GM19023 (cell line): ENCODE measurements at regions not wholly inside any gene's neighbourhood (a gene's known extent, or its start where the extent isn't known, plus 50 kb on each side); places are given as distances from the start of the nearest gene placed in this dataset.
"Not testable (repeated sequence)": the region's sequence is repeated elsewhere in the genome, so short reads cannot be mapped to it uniquely, and the experiment has no call there.

Experiments
- ATAC-seq: cut with Tn5 transposase; IDR thresholded peaks from one replicate; pipeline ENCODE4 v1.9.1; 2021; ENCODE audit warnings: mild to moderate bottlenecking, moderate library complexity; ENCODE audit not compliant: unreplicated experiment

DNA sequence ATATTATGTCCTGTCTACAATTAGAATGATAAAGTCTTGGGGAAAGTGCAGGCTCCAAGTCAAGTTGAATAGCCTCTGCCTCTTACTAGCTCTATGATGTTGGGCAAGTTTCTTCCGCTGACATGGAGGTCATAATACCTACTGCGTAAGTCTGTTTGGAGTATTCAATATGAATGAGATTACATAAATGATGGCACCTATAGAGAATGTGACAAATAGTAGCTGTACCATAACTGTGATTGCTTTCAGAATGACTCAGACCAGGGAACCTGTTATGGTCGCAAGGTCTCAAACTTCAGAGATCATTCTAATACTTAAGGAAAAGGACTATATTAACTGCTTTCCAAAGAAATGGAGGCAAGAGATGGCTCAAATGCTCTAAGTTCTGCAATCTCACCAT lies 94.0 kb upstream of the ABCA1 start:
- ATAC-seq: no peak

DNA sequence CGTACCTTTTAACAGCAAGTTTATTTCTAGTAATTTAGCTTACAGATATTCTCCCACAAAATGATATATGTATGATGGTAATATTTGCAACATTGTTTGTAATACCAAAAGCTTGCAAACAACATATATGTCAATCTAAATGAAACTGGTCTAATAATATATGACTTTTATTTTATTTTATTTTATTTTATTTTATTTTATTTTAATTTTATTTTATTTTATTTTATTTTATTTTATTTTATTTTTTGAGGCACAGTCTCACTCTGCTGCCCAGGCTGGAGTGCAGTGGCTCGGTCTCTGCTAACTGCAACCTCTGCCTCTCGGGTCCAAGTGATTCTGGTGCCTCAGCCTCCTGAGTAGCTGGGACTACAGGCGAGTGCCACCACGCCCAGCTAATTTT lies 94.6 kb upstream of the ABCA1 start:
- not testable (repeated sequence) for ATAC-seq

DNA sequence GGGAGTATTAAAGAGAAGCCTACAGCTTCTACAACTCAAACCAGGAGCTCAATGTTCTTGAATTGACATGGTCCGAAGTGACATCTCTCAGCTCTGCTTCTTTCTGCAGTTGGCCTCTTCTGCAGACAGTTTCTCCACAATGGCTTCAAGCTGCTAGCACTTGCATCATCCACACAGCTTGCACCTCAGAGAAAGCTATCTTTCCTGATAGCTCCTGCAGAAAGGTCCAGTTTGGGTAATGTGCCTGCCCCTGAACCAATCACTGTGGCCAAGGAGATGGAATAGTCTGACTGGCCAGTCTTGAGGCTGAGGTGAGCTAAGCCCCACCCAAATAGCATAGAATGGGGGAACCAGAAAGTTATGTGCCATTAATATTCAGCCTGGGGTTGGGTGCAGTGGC lies 95.8 kb upstream of the ABCA1 start:
- no peak for ATAC-seq

DNA sequence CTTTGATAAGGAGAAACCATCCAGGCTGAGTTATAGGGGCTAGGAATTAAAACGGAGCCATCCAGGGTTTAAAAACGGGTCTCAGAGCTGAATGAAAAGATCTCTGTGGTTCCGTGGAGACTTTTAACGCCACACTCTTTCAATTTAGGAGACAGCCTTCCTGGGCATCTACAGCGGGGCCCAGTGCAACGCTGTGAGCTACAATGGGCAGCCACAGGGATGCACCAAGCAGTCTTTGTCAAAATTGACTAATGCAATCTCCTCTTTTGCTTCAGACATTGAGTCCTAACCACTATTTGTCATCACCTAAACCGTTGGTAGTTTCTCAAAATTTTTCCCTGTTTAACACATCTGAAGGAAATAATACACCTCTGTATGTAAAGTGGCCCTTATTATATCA lies 96.6 kb upstream of the ABCA1 start:
- ATAC-seq: no peak

DNA sequence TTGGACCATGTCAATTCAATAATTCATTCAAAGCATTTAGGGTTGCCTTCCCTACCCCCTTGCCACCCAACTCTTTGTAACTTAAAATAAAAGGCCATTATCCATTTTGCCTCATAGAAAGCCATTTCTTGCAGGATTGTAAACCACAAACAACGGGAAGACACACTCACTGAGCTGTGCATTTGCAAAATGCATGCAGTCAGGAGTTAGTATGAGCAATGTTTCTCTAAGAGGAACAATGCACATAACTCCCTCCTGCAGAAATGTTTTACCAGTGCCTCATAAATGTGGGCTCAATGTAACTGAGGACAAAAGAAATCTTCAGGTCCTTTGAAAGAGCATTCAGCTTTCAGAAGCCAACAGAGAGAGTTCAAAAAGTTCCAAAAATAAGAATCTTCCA lies 98.5 kb upstream of the ABCA1 start:
- no peak for ATAC-seq

DNA sequence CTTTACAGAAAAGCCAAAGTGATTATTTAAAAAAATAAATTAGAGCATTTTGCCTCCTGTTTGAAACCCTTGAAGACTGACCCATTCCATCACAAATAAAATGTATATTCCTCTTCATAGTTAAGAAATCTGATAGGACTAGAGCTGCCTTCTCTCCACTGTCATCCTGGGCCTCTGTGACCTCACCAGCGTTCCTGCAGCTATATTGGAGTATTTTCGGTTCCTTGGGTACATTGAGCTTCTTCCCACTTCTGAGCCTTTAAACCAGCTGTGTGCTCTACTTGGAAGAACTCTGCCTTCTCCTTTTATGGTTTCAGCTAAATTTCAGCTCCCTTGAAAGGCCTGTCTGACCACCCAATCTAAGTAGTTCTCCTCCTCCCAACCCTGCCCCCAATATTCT lies 99.1 kb upstream of the ABCA1 start:
- ATAC-seq: no peak

DNA sequence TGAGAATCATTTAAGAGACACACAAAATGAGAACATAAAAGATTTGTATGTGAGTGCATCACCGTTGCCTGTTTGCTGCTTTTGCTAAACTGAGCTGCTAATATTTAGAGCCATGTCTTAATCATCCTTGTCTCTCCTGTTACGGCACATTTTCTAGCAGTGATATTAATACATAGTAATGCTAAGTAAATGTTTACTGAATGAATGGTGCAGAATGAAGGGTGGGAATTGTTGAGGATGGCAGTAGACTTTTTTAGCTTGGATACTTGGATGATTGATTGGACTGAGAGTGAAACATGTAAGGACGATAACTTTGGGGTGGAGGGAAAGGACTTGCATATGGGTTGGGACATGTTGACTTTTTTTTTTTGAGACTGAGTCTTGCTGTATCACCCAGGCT lies 102.3 kb upstream of the ABCA1 start:
- ATAC-seq: no peak

DNA sequence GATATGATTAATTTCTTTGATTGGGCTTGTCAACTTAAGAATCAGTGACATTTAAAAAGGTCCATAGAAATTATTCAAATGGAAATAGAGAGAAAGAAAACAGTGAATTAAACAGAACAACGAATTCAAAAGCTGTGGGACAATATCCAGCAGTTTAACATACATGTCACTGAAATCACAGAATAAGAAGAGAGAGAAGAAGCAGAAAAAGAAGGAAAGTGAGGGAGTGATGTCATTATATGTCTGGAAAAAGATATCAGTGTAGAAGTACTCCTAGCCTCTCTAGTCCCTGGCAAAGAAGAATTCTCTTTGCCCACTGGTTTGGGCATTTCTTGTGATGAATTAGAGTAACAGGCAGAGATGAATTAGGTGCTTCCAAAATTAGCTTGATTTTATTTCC lies 109.2 kb upstream of the ABCA1 start:
- ATAC-seq: no peak

DNA sequence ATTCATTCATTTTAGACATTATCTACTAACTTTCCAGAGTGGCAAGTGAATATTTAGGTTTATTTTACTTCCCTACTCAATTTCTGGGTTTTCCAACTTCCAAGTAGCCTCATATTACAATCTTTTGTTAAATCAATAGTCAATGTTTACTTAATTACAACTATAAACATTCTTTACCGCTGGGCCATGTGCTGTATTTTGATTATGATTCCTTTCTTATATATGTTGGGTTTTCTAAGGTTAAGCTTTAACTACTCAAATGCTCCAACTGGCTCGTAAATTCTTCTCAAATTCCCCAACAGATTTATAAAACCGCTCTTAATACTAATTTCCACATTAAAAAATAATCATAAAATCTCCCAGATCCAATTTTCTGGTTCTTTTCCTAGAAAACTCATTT lies 110.1 kb upstream of the ABCA1 start:
- ATAC-seq: no peak

DNA sequence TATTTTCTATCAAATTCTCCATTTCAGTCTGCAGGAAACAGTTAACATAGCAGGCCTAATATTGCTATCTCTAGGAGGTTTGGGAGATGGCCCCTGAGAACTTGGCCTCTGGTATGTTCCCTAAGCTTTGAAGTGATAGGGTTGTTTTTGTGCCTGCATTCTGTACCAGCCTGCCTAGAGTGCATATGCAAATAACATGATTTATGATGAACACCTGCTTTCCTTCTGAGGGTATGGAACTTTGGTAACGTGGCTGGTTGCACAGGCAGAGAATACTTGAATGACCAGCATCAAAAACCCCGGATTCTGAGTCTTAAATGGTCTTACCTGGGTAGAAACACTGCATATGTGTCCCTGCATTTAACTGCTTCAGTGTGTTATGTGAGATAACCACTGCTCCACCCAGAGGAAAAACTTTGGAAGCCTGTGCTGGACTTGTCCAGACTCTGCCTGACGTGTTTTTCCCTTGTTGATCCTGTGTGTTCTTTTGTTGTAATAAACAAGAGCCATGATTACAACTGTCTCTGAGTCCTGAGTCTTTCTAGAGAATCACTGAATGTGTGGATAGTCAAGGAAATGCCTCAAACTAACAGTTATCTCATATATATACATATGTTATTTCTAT lies 111.3 kb upstream of the ABCA1 start:
- ATAC-seq: no peak

DNA sequence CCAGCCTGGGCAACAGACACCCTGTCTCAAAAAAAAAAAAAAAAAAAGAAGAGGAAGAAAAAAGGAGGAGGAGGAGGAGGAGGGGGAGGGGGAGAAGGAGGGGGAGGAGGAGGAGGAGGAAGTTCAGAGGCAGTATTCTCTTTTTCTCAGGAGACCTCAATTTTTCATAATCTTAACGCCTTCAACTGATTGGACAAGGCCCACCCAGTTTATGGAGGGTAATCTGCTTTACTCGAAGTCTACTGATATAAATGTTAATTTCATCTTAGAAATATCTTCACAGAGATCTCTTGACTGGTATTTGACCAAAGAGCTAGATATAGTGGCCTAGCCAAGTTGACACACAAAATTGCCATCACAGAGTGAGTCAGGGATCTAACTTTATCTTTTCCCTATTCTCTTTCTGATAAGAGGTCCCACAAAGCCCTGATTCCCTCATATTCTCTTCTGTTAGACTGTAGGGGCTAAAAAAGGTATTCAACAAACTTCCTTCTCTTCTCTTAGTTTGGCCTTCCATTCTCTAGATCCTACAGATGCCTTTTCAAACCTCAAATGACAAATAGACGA lies 115.5 kb upstream of the ABCA1 start:
- ATAC-seq: no peak

DNA sequence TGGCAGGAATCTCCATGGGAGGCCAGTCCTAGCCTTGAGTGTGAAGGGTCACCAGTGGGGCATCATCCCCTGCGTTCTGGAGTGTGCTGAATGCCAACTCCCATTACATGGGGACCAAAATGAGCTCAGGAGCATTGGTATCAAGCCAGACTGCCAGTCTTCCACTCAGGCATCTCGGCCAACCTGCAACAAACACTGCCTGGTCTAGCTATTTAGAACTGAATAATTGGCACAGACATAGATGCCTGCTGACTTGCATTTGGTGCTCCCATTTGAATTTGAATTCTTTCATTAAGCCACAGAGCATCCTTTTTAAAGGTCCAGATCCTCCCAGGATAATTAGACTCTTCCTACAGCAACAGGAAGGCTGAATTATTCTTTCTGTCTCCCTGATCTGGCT lies 116.6 kb upstream of the ABCA1 start:
- ATAC-seq: no peak

DNA sequence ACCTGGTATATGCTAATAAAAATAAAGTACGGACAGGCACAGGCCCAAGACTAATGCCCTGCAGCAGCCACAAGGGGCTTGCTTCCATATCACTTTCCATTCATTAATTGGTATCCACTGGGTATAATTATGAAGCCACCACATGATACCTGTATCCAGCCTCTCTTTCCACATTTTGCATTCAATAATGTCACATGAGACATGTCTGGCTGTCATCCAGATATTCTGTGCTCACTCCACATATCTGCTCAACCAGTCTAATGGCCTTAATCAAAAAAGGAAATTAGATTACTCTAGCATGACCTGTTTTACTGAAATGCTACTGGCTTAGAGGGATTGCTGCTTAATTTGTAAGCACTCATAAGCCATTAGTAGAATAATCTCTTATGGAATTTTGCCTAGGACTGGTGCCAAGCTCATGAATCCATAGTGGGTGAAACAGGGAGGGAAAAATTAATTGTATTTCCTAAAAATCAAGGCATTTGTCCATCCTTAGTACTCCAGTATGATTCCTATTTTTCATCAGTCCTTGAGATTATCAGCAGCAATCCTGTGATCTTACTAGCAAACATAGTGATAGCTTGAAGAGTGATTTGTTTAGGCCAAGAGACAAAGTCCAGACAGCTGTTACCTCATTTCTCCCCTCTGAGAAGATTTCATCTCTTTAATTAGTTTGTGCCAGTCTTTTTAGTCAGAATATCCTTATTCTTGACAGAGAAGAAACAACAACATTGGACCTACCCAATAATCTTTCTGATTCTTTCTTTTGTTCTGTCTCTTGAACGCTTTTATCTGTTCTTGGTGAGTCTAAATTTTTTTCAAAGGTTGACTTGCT lies 119.2 kb upstream of the ABCA1 start:
- ATAC-seq: no peak

DNA sequence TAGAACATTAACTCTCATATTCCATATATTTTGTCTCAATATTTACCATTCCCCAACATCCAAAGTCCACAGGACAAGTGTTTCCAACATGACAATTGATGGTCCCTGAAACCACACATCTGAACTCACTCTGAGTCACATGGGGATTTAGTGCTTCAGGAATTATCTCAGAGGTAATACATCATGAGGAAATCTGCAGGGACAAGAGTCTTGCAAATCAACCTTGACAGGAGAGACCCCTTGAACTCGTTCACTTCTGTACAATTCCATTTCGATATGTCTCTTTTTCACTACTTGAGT lies 119.7 kb upstream of the ABCA1 start:
- no peak for ATAC-seq

DNA sequence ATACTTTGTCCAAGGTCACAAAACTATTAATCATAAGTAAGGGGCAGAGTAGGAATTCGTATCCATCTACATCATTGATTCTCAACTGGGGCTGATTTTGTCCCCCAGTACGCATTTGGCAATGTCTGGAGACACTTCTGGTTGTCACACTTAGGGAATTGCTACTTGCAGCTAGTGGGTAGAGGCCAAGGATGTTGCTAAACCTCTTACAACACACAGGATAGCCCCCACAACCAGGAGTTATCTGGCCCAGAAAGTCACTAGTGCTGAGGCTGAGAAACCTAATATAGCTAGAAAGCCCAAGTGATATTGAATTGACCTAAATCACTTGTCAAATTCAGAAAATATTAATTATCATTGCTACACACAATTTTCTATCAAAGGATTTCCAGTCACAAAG lies 120.4 kb upstream of the ABCA1 start:
- ATAC-seq: no peak

DNA sequence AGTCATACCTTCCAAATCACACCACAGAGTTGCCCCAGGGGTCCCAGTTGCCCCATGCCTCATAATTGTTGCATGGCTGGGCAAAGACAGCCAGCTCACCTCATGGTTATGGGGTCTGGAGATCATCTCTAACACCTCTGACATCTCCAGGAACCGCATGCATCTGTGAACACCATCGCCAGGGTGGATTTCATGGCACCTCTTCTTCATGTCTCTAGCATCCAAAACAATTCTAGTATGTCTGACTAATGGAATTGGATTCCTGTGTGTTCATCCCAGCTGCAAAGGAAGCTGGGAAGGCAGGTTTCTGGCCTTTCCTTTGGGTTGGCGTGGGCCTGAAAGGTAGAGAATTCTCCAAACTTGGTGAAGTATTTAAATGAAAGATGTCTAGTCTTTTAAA lies 122.3 kb upstream of the ABCA1 start:
- ATAC-seq: no peak

DNA sequence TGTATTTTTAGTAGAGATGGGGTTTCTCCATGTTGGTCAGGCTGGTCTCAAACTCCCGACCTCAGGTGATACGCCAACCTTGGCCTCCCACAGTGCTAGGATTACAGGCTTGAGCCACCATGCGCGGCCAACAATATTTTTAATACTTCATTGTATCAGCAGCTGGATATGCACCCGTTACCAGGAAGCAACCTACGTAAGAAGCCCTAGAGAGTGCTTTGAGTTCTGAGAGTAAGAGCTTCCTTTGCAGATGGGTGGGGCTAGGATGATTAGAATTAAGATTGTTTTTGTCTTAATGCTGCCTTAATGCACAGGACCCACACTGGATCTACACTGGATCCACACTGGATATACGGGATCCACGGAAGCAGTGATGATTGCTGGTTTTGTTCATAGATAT lies 123.9 kb upstream of the ABCA1 start:
- no peak for ATAC-seq

DNA sequence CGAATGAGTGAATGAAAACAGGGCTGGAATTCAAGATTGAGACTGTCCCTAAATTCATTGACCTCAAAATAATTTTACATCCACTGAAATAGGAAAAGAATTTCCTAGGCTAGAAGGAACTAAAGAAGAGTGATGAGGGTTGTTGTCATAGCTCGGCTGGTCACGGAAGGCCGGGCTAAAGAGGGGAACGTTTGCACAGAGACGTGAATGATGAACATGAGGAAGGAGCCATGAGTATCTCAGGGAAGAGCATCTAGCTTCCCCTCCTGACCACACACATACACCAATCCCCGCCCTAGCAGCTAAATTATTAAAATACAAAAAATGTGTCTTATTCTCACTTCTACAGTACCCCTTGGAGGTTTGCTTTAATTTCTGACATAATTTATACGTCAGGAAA lies 124.4 kb upstream of the ABCA1 start:
- ATAC-seq: no peak

DNA sequence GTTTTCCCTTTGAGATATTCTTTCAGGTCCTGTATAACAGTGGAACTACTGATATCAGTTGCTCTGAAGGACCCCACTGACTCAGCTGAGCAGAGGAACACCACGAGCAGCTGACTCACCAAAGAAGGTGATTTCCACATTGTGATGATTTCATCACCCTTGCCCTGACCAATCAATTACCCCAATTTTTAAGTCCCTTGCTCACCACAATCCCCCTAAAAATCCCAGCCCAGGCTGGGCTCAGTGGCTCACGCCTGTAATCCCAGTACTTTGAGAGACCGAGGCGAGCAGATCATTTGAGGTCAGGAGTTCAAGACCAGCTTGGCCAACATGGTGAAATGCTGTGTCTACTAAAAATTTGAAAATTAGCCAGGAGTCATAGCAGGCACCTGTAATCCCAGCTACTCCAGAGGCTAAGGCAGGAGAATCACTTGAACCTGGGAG lies 125.3 kb upstream of the ABCA1 start:
- ATAC-seq: peak; percentile 87

DNA sequence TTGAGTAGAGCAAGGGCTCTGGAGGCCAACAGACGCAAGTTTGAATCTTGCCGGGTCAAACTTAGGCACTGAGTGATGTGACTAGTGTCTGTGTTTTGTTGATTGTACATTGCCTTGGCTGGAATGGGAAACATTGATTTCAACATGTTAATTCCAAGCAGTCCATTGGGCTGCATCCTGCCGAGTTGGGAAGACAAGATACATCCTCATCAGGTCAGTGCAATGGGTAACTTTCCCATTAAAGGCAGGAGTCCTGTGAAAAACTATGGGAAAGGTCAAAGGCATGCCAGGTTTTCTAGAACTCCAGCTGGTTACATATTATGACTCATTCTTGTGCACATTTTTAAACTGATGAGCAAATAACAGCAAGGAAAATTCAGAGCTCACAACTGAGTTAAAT lies 126.5 kb upstream of the ABCA1 start:
- no peak for ATAC-seq

DNA sequence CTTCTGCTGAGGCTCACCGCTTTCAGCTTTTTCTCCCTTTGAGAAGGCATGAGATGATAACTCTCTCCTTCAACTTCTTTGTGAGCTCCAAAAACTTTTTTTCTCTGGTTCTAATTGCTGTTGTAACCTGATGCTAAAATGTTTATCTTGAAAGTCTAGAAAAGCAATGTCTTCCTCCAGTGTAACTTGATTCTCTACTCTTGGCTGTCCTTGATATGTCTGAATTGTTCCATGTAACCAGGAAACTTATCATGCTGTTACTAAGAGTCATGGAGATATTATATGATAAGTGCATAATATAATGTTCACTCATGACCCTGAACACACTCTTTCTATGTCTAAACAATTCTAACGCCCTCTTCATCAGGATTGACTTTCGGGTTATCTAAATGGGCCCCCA lies 128.0 kb upstream of the ABCA1 start:
- no peak for ATAC-seq

DNA sequence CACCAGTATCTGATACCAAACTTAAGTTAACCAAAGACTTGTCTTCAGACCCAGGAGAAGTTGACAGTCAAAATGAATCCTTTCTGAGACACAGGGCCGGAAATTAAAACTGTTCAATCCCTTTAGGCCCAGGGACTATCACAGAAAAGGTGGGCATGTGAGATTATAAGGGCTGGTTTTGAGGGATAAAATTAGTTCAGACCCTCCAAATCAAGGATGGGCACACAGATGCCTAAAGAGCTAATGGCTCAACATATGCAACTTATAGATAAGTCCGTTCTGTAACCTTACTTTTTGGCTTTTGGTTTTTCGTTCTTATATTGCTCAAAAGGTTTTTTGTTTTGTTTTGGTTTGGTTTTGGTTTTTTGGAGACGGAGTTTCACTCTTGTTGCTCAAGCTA lies 129.6 kb upstream of the ABCA1 start:
- ATAC-seq: no peak

DNA sequence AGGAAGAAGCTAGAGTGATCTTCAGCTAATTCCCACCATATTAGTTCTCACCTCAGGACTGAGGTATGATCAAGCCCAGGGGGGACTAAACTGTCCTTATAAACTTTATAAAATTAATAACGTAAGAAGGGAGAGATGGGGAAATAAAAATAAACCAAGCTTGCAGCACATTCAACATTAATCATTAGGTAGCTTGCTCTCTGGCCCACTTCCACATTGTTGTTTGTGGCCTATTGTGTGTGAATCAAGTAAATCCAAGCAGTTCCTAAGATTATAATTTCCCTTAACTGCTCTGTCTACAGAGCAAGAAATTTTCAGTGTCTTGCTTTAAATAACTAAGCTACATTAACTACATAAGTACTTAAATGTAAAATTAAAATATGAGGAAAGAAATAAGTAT lies 131.3 kb upstream of the ABCA1 start:
- no peak for ATAC-seq
